HG03066 (cell line): ENCODE measurements at regions not wholly inside any gene's neighbourhood (a gene's known extent, or its start where the extent isn't known, plus 50 kb on each side); places are given as distances from the start of the nearest gene placed in this dataset.
"Not testable (repeated sequence)": the region's sequence is repeated elsewhere in the genome, so short reads cannot be mapped to it uniquely, and the experiment has no call there.

ENCODE experiments used
- ATAC-seq: cut with Tn5 transposase; IDR thresholded peaks from one replicate; pipeline ENCODE4 v1.9.1; 2021; ENCODE audit warnings: low read depth; ENCODE audit not compliant: unreplicated experiment

- no peak for ATAC-seq
Observed at GRCh38 chr3:191518861-191519260, 57.9 kb downstream of the PYDC2 start.

- ATAC-seq, result no peak
Observed at GRCh38 chr3:191521055-191521454, 60.1 kb downstream of the PYDC2 start.

GRCh38 chr3:191523148-191523547 lies 62.2 kb downstream of the PYDC2 start:
- no peak for ATAC-seq

- ATAC-seq, result no peak
Observed at GRCh38 chr3:191528589-191528988, 67.6 kb downstream of the PYDC2 start.

GRCh38 chr3:191529992-191530391 lies 69.0 kb downstream of the PYDC2 start:
- no peak for ATAC-seq

- no peak for ATAC-seq
Observed at GRCh38 chr3:191531434-191531972, 70.5 kb downstream of the PYDC2 start.

- no peak for ATAC-seq
Observed at GRCh38 chr3:191543018-191543417, 82.1 kb downstream of the PYDC2 start.

- no peak for ATAC-seq
Observed at GRCh38 chr3:191543897-191544296, 82.9 kb downstream of the PYDC2 start.

GRCh38 chr3:191549357-191549756 lies 88.4 kb downstream of the PYDC2 start:
- ATAC-seq, result no peak

GRCh38 chr3:191555037-191555436 lies 94.1 kb downstream of the PYDC2 start:
- ATAC-seq, result no peak

- ATAC-seq, result no peak
Observed at GRCh38 chr3:191557322-191557721, 96.4 kb downstream of the PYDC2 start.

GRCh38 chr3:191563722-191564121 lies 102.8 kb downstream of the PYDC2 start:
- no peak for ATAC-seq

GRCh38 chr3:191566469-191566868 lies 105.5 kb downstream of the PYDC2 start:
- ATAC-seq, result no peak

GRCh38 chr3:191568206-191568605 lies 107.2 kb downstream of the PYDC2 start:
- no peak for ATAC-seq

- no peak for ATAC-seq
Observed at GRCh38 chr3:191592105-191592504, 131.1 kb downstream of the PYDC2 start.

- ATAC-seq, result no peak
Observed at GRCh38 chr3:191593486-191593885, 132.5 kb downstream of the PYDC2 start.

- not testable (repeated sequence) for ATAC-seq
Observed at GRCh38 chr3:191615511-191615910, 154.5 kb downstream of the PYDC2 start.

- ATAC-seq, result no peak
Observed at GRCh38 chr3:191624299-191624698, 163.3 kb downstream of the PYDC2 start.

- ATAC-seq, result no peak
Observed at GRCh38 chr3:191627064-191627463, 166.1 kb downstream of the PYDC2 start.

GRCh38 chr3:191628571-191628970 lies 167.6 kb downstream of the PYDC2 start:
- ATAC-seq, result no peak

GRCh38 chr3:191631496-191631895 lies 170.5 kb downstream of the PYDC2 start:
- no peak for ATAC-seq

GRCh38 chr3:191634902-191635301 lies 173.9 kb downstream of the PYDC2 start:
- ATAC-seq, result no peak

- ATAC-seq, result no peak
Observed at GRCh38 chr3:191637611-191638010, 176.6 kb downstream of the PYDC2 start.
